OCI-LY3 (cell line): ENCODE measurements at regions not wholly inside any gene's neighbourhood (a gene's known extent, or its start where the extent isn't known, plus 50 kb on each side); places are given as distances from the start of the nearest gene placed in this dataset.

Experiments
- EZH2phosphoT487 ChIP-seq: fragments of 200-600 bp; shearing (Covaris generic); IDR thresholded peaks from 2 replicates; pipeline ENCODE4 v1.6.1; 2018; ENCODE audit warnings: antibody characterized with exemption, mixed run types, low read depth
- TF ChIP-seq, protein P1 (sequence below): fragments of 200-600, 300-600 bp; sonication (generic); IDR thresholded peaks from 2 replicates; pipeline ENCODE4 v1.5.1; 2014; ENCODE audit warnings: antibody characterized with exemption, low read length, low read depth

DNA sequence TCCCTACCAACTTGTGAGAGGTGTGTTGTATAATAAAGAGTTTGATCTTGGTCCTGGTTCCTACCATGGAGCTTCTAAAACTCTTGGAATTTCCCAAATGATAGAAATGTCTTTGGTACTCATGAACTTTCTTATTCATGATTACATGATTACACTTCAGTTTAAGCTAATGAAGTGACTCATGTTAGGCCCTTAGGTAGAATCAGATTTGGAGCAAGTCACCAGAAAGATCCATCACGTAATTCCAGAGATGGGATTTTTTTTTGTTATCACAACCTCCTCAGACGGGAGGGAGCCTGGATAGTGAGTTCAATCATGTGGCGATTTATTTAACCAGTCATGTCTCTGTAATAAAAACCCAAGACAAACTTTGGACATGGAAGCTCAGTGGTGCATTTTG lies 1287.6 kb upstream of the ZEB2 start:
- TF ChIP-seq, protein P1, sequence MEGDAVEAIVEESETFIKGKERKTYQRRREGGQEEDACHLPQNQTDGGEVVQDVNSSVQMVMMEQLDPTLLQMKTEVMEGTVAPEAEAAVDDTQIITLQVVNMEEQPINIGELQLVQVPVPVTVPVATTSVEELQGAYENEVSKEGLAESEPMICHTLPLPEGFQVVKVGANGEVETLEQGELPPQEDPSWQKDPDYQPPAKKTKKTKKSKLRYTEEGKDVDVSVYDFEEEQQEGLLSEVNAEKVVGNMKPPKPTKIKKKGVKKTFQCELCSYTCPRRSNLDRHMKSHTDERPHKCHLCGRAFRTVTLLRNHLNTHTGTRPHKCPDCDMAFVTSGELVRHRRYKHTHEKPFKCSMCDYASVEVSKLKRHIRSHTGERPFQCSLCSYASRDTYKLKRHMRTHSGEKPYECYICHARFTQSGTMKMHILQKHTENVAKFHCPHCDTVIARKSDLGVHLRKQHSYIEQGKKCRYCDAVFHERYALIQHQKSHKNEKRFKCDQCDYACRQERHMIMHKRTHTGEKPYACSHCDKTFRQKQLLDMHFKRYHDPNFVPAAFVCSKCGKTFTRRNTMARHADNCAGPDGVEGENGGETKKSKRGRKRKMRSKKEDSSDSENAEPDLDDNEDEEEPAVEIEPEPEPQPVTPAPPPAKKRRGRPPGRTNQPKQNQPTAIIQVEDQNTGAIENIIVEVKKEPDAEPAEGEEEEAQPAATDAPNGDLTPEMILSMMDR = no peak
- TF ChIP-seq EZH2phosphoT487 = no peak
